Embryonic facial prominence (tissue), 1 donor: ENCODE measurements at regions not wholly inside any gene's neighbourhood (a gene's known extent, or its start where the extent isn't known, plus 50 kb on each side); places are given as distances from the start of the nearest gene placed in this dataset.
"Not testable (repeated sequence)": the region's sequence is repeated elsewhere in the genome, so short reads cannot be mapped to it uniquely, and the experiment has no call there.

ENCODE experiments used
- DNase-seq: peaks from one replicate; pipeline ENCODE4 v3.0.0-alpha.2; 2016; ENCODE audit errors: extremely low spot score

GRCh38 chr5:99316484-99316883 is 387.7 kb upstream of the CHD1 start:
- no peak for DNase-seq

DNA sequence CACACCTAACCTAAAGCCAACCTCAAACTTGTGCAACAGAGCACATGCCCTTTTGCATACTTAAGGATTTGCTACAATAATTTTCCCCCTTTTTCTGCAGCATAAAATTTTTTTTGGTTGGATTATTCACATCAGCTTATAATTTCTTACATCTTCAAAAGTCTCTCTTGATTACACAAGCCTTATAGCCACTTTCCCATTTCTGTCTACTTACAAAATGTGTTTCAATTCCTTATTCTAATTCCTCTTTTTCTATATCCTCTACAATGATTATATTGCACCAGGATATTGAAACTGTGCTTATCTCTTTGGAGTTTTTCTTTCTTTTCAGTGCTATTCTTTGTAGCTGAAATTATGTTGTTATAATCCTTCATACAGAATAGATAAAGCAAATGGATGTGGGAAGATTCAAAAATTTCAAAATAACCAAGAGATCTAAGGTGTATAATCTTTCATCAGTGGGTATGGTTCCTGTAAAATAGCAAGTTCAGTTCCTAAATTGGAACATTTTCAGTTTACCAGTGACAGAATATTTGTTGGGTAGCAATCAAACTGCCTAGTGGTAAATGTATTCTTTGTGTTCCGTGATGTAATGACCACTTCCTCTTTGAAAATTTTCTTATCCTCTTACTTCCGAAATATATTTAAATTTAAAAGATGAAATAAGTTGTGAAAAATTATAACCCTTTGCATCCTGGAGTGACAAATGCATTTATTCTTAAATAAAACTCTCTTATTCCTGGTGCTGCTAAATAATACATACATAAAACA is 386.8 kb upstream of the CHD1 start:
- no peak for DNase-seq

DNA sequence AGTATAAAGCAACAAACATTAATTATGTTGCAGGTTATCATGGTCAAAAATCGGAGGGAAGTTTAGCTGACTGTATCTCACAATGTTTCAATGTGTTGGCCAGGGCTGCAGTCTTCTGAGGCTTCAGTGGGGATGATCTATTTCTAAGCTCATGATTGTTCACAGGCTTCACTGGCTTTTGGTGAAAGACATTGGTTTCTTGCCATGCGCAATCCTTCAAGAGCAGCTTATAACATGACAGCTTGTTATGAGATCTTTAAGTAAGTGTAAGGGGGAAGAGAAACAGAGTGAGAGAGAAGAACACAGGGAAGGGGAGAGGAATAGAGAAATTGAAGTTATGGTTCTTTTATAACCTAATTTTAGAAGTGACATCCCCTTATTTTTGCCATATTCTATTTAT is 385.9 kb upstream of the CHD1 start:
- DNase-seq: no peak

- no peak for DNase-seq
Observed at GRCh38 chr5:99308131-99308530, 379.3 kb upstream of the CHD1 start.

DNA sequence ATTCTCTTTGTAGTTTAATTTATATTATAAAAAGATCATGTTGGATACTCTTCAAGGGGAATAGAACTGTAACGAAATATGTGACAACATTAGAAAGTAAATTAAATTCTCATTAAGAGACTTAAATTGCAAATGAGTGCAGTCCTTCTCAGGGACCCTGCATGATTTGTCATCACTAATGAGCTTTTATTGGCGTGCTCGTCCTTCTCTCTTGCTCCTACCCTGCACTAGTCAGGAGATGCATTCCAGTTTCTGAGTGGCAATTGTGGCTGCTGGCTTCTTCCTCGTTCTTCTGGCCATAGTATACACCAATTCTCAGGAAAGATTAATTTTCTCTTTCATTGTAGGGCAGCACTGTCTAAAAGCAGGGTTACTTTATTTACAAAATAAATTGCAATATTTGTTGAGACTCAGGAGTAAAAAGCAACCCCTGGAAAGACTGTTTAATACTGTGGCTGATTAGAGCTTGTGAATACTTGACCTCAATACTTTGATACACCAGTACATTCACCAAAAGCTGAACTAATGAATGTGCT is 376.3 kb upstream of the CHD1 start:
- DNase-seq: no peak

DNA sequence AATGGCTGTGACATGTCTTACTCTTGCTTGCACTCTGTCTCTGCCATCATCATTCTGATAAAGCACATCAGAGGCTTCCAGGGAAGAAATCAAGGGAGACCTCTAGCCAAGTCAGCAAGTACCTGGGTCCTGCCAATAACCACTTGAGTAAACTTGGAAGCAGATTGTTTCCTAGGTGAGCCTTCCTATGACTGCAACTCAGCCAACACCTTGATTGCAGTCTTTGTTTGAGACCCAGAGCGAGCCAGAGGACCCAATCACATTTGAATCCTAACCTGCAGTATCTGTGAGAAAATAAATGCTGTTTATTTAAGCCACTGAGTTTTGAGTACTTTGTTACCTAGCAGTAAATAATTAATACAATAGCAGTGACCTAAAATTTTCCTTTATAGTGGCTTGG is 356.8 kb upstream of the CHD1 start:
- no peak for DNase-seq

- no peak for DNase-seq
Observed at GRCh38 chr5:99275128-99275527, 346.3 kb upstream of the CHD1 start.

DNA sequence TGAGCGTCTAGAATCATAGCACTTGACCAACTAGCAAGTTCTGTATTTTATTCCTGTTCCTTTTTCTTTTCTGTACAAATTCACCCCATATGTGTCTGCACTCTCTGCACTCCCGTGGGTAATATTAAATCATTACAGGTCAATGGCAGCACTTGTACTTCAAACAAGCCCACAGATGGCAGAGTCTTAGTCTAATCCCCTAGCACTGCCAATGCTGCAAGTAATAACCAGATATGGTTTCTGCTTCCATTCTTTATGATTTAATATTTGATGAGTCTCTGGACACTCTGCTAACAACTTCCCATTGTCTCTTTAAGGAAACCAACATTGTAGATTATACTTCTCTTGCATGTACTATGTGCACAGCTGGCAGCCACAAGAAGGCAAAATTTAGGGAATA is 343.8 kb upstream of the CHD1 start:
- DNase-seq: no peak

DNA sequence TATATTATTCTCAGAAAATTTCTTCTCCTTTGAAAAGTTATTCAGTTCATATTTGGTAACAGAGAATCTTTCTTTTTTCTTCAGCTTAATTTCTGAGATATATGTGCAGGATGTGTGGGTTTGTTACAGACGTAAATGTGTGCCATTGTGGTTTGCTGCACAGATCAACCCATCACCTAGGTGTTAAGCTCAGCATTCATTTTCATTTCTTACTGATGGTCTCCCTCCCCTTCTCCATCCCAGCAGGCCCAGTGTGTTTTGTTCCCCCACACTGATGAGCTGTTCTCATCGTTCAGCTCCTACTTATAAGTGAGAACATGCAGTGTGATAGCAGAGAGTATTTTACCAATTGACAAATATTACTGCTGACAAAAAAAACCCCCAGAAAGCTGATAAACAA is 330.0 kb upstream of the CHD1 start:
- DNase-seq: no peak

GRCh38 chr5:99248066-99248465 is 319.3 kb upstream of the CHD1 start:
- DNase-seq: no peak

DNA sequence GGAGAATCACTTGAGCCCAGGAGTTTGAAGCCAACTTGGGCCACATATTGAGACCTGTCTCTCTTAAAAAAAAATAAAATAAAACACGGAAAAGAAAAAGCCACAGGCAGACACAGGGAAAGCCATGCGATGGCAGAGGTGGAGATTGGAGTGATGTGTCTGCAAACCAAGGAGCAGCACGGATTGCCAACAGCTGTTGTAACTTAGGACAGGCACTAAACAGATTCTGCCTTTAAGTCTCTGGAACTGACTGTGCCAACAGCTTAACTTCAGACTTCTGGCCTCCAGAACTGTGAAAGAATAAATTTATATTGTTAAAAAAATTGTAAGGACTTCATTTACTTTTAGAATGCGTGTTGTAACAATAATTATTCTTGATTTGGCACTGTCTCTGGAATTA is 318.5 kb upstream of the CHD1 start:
- no peak for DNase-seq

DNA sequence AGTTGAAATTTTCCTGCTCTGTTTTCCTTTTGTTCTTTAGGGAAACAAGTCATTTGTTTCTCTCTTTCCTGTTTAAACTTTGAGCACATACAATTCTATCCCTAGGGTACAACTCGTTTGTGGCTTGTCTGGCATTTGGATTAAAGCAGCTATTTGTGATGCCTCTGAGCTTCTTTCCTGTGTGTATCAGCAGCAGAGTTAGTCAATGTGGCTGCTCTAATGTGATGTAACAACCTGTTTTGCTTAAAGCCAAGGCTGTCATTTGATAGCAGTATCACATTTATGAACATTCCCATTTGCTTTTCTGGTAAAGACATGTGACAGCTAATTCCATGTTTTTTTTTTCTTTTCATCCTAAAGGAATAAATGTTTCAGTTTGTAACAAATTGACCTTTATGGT is 314.3 kb upstream of the CHD1 start:
- no peak for DNase-seq

- DNase-seq: no peak
Observed at GRCh38 chr5:99239826-99240360, 311.1 kb upstream of the CHD1 start.

GRCh38 chr5:99191206-99191745 is 262.5 kb upstream of the CHD1 start:
- no peak for DNase-seq

- DNase-seq: no peak
Observed at GRCh38 chr5:99187611-99188010, 258.8 kb upstream of the CHD1 start.

GRCh38 chr5:99179206-99179605 is 250.4 kb upstream of the CHD1 start:
- no peak for DNase-seq

GRCh38 chr5:99177796-99178195 is 249.0 kb upstream of the CHD1 start:
- no peak for DNase-seq

DNA sequence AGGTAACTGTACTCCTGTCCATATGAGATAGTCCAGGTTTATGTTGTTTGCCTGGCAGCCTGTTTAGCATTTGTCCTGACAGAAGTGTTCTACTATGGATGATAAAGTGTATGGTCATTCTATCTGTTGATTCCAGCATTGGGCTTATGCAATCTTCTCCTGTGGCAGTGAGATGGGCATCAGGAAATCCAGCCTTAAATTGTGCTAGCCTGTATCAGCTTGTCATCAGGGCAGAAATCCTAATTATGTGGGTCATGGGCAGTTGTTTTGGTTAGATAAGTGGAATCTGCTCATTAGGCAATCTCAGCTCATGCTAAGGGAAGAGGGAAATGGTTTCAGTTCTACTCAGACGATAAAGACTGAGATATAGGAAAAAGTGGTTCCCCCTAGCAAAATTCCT is 247.4 kb upstream of the CHD1 start:
- no peak for DNase-seq

DNA sequence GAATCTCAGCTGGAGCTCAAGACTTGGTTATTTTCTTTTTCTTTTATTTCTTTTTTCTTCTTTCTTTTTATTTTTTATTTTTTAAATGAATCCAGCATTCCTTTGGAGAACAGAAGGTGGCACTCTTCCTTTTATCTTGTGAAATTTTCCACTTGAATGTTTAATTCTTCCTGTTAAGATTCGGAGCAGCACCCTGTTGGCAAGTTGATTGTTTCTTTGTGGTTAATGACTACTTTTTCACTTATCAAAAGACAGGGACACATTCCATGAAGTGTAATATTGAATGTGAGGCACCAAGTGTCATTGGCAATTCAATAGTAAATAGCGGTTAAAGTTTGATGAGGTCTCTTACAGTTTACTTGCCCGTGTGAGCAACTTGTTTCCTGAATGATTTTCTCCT is 240.5 kb upstream of the CHD1 start:
- DNase-seq: no peak

GRCh38 chr5:99161538-99161937 is 232.7 kb upstream of the CHD1 start:
- DNase-seq: not testable (repeated sequence)

DNA sequence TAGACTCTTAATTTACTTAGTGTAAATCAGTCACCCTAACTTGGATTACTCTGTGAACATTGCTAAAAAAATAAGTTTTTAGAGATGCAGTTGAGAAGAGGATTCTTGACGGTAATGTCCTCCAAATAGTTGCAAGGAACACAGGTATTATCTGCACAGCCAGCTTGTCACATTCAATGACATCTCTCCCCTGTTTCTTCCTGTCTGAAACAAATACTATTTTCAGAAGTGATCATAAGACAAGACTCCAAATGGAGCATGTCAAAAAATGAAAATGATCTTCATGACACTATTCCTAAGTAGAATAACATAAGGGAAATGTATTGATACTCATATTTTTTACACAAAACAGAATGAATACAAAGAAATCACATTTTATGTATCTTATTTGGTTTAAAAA is 227.9 kb upstream of the CHD1 start:
- no peak for DNase-seq

GRCh38 chr5:99143283-99143795 is 214.5 kb upstream of the CHD1 start:
- DNase-seq: not testable (repeated sequence)

GRCh38 chr5:99141534-99142128 is 212.8 kb upstream of the CHD1 start:
- no peak for DNase-seq
